IMR-90 (cell line): ENCODE measurements at regions not wholly inside any gene's neighbourhood (a gene's known extent, or its start where the extent isn't known, plus 50 kb on each side); places are given as distances from the start of the nearest gene placed in this dataset.
A peak's percentile ranks its signal among the peaks of the same experiment; 100 is the strongest.

Source experiments
- ATAC-seq: fragments of 200-7000 bp; cut with Tn5 transposase; 2 replicates; pipeline ENCODE4 v1.9.1; 2020; ENCODE audit warnings: low read depth, mild to moderate bottlenecking, moderate library complexity
- BruUV-seq: library from RNA; stranded (reverse); fragments of 400-500 nt; replicated peaks from 2 replicates; lab custom pipeline; 2021; lab: Mats Ljungman, UMichigan
- CTCF ChIA-PET: fragments of 300-600 bp; formaldehyde crosslinking; extraction: SDS; loops from one replicate; lab custom pipeline; 2021; ENCODE audit warnings: antibody characterized with exemption; lab: Yijun Ruan, JAX
- POLR2A ChIA-PET: fragments of 300-600 bp; sonication (Branson Sonifier 250); formaldehyde crosslinking; loops from one replicate; lab custom pipeline; 2022; ENCODE audit warnings: antibody characterized with exemption; ENCODE audit not compliant: unreplicated experiment; lab: Charles Lee
- DNase-seq: peaks from one replicate; pipeline ENCODE4 v3.0.0; 2013
- H2AFZ ChIP-seq: replicated peaks from 2 replicates; pipeline ENCODE3; 2013; ENCODE audit warnings: low read length, mild to moderate bottlenecking; ENCODE audit not compliant: poor library complexity
- H2AK5ac ChIP-seq: 2 replicates; pipeline ENCODE4 v1.6.1; 2013; ENCODE audit warnings: low read depth, low read length, inconsistent platforms
- H2AK9ac ChIP-seq: replicated peaks from 2 replicates; pipeline ENCODE3; 2013; ENCODE audit warnings: mild to moderate bottlenecking, low read depth, low read length, moderate library complexity; ENCODE audit not compliant: poor library complexity
- H2BK120ac ChIP-seq: 2 replicates; pipeline ENCODE4 v1.6.1; 2013; ENCODE audit warnings: low read depth, low read length, inconsistent platforms
- H2BK15ac ChIP-seq: 3 replicates; pipeline ENCODE4 v1.6.1; 2013; ENCODE audit warnings: low read depth, low read length, inconsistent platforms
- H2BK20ac ChIP-seq: 2 replicates; pipeline ENCODE4 v1.6.1; 2013; ENCODE audit warnings: low read depth, mild to moderate bottlenecking, inconsistent platforms, low read length, moderate library complexity
- H2BK5ac ChIP-seq: 2 replicates; pipeline ENCODE4 v1.6.1; 2013; ENCODE audit warnings: mild to moderate bottlenecking, low read depth, low read length, inconsistent platforms; ENCODE audit not compliant: poor library complexity, severe bottlenecking
- H3K14ac ChIP-seq: replicated peaks from 2 replicates; pipeline ENCODE4 v1.6.1; 2013; ENCODE audit warnings: low read depth, low read length, inconsistent platforms
- H3K18ac ChIP-seq: 2 replicates; pipeline ENCODE4 v1.6.1; 2013; ENCODE audit warnings: low read depth, low read length, control low read depth
- H3K23ac ChIP-seq: 2 replicates; pipeline ENCODE4 v1.6.1; 2013; ENCODE audit warnings: low read depth, low read length, inconsistent platforms
- H3K27ac ChIP-seq: 2 replicates; pipeline ENCODE4 v1.5.1; 2013; ENCODE audit warnings: mild to moderate bottlenecking, control low read depth, low read length; ENCODE audit not compliant: insufficient read depth
- H3K27me3 ChIP-seq: 2 replicates; pipeline ENCODE4 v1.6.1; 2013; ENCODE audit warnings: low read length; ENCODE audit not compliant: control insufficient read depth, insufficient read depth
- H3K36me3 ChIP-seq: 2 replicates; pipeline ENCODE4 v1.6.1; 2013; ENCODE audit warnings: low read length, mixed read lengths; ENCODE audit not compliant: control insufficient read depth, insufficient read depth
- H3K4ac ChIP-seq: 2 replicates; pipeline ENCODE4 v1.6.1; 2013; ENCODE audit warnings: low read depth, low read length, inconsistent platforms
- H3K4me1 ChIP-seq: 2 replicates; pipeline ENCODE4 v1.6.1; 2013; ENCODE audit warnings: low read length, mixed read lengths; ENCODE audit not compliant: control insufficient read depth, insufficient read depth
- H3K4me2 ChIP-seq: 2 replicates; pipeline ENCODE4 v1.6.1; 2013; ENCODE audit warnings: low read depth, mild to moderate bottlenecking, control low read depth, low read length, moderate library complexity
- H3K4me3 ChIP-seq: 2 replicates; pipeline ENCODE4 v1.5.1; 2013; ENCODE audit warnings: low read depth, mild to moderate bottlenecking, control low read depth, low read length, moderate library complexity; ENCODE audit not compliant: insufficient read depth
- H3K56ac ChIP-seq: 2 replicates; pipeline ENCODE4 v1.6.1; 2013; ENCODE audit warnings: low read length, inconsistent platforms; ENCODE audit not compliant: insufficient read depth; ENCODE audit errors: extremely low read depth
- H3K79me1 ChIP-seq, 2 experiments: 2 replicates each; pipeline ENCODE4 v1.6.1; 2013; ENCODE audit warnings: low read length in 2 of 2, inconsistent platforms in 1 of 2, low read depth in 1 of 2
- H3K9ac ChIP-seq: 2 replicates; pipeline ENCODE4 v1.6.1; 2013; ENCODE audit warnings: low read depth, low read length, control low read depth
- H3K9me1 ChIP-seq: 2 replicates; pipeline ENCODE4 v1.6.1; 2013; ENCODE audit warnings: low read length, inconsistent platforms; ENCODE audit not compliant: insufficient read depth
- H3K9me3 ChIP-seq: 2 replicates; pipeline ENCODE4 v1.6.1; 2013; ENCODE audit warnings: low read length; ENCODE audit not compliant: control insufficient read depth, insufficient read depth
- H4K20me1 ChIP-seq: 2 replicates; pipeline ENCODE4 v1.6.1; 2013; ENCODE audit warnings: low read length, inconsistent platforms; ENCODE audit not compliant: insufficient read depth
- H4K5ac ChIP-seq: 2 replicates; pipeline ENCODE4 v1.6.1; 2013; ENCODE audit warnings: mild to moderate bottlenecking, low read depth, low read length, control low read depth
- H4K8ac ChIP-seq, 2 experiments: 2 replicates each; pipeline ENCODE4 v1.6.1; 2013; ENCODE audit warnings: low read depth in 2 of 2, low read length in 2 of 2, control low read depth in 1 of 2, inconsistent platforms in 1 of 2
- H4K91ac ChIP-seq: 2 replicates; pipeline ENCODE4 v1.6.1; 2013; ENCODE audit warnings: low read depth, low read length, inconsistent platforms; ENCODE audit not compliant: insufficient read depth
- BHLHE40 ChIP-seq: fragments of 150-350 bp; IDR thresholded peaks from 2 replicates; pipeline ENCODE4 v1.6.1; 2016; ENCODE audit warnings: mild to moderate bottlenecking, low read depth, low read length
- CEBPB ChIP-seq: IDR thresholded peaks from 2 replicates; pipeline ENCODE4 v1.6.1; 2012; ENCODE audit warnings: low read depth, low read length, improper control_type of control experiment
- CTCF ChIP-seq: conservative IDR thresholded peaks from 2 replicates; pipeline ENCODE4 v1.5.1; 2012; ENCODE audit warnings: mild to moderate bottlenecking, low read depth, low read length, improper control_type of control experiment
- FOS ChIP-seq: fragments of 150-350 bp; IDR thresholded peaks from 2 replicates; pipeline ENCODE4 v1.6.1; 2016; ENCODE audit warnings: low read depth, low read length
- MAFK ChIP-seq: IDR thresholded peaks from 2 replicates; pipeline ENCODE4 v1.6.1; 2012; ENCODE audit warnings: low read depth, low read length, improper control_type of control experiment
- MXI1 ChIP-seq: IDR thresholded peaks from 2 replicates; pipeline ENCODE4 v1.6.1; 2012; ENCODE audit warnings: low read depth, mild to moderate bottlenecking, low read length, moderate library complexity, borderline replicate concordance
- RAD21 ChIP-seq: IDR thresholded peaks from 2 replicates; pipeline ENCODE4 v1.6.1; 2012; ENCODE audit warnings: low read length, improper control_type of control experiment
- RFX5 ChIP-seq: IDR thresholded peaks from 2 replicates; pipeline ENCODE4 v1.8.0; 2012; ENCODE audit warnings: low read depth, mild to moderate bottlenecking, low read length, moderate library complexity
- SMC3 ChIP-seq: fragments of 150-350 bp; IDR thresholded peaks from 2 replicates; pipeline ENCODE4 v1.6.1; 2016; ENCODE audit warnings: low read depth, mild to moderate bottlenecking, antibody characterized with exemption, low read length, moderate library complexity
- USF2 ChIP-seq: fragments of 150-350 bp; IDR thresholded peaks from 2 replicates; pipeline ENCODE4 v1.6.1; 2017; ENCODE audit warnings: mild to moderate bottlenecking, antibody characterized with exemption, low read length, low read depth
- WGBS, 2 experiments: methylation state at CpG; one replicate each; pipeline versions ENCODE4 v1.1.5 to v1.1.7; 2013; ENCODE audit warnings: missing lambda C conversion rate in 2 of 2; ENCODE audit not compliant: insufficient read length in 1 of 2; ENCODE audit errors: extremely low coverage in 2 of 2; 5-methylcytosine and 5-hydroxymethylcytosine counted together
- dilution Hi-C: fragments of 300-500 bp; cut with HindIII; formaldehyde crosslinking; loops from one replicate; pipeline ENCODE4 v1.14.3; 2018; ENCODE audit warnings: low sequenced_read_pairs; ENCODE audit not compliant: unreplicated experiment
- in situ Hi-C: fragments of 300-500 bp; cut with MboI; formaldehyde crosslinking; loops from 3 replicates; pipeline ENCODE4 v1.14.3; 2019; ENCODE audit warnings: low sequenced_read_pairs, inconsistent platforms, mixed read lengths
- intact Hi-C: fragments of 100-400 bp; cut with micrococcal nuclease; formaldehyde crosslinking; loops from 2 replicates; pipeline ENCODE4 v1.10.0; 2022

- TF ChIP-seq MXI1: no peak
Observed at GRCh38 chr17:12549499-12550041, 116.1 kb upstream of the MYOCD start (continued).

GRCh38 chr17:12553625-12554024 lies 112.1 kb upstream of the MYOCD start:
- Histone ChIP-seq H3K4me1 (peaks cover 4% of the 10 kb centered on the region; the same call in 1 of the 2 replicates), H3K36me3 (no peaks in the 10 kb centered on the region), H3K9ac (no peak overlapping the region), H3K4ac (no peak overlapping the region; the same call in 1 of the 2 replicates), H4K20me1 (no peaks in the 10 kb centered on the region), H2AK5ac (no peak overlapping the region; the same call in 1 of the 2 replicates), H3K18ac (no peak overlapping the region), H3K56ac (no peak overlapping the region), H3K27me3 (no peaks in the 10 kb centered on the region), H3K9me1 (0 out of 2 replicates have a peak, but pooled peaks cover 2% of the 10 kb centered on the region), H3K23ac (no peak overlapping the region), H2BK20ac (no peak overlapping the region), H3K14ac (no peak overlapping the region), H3K4me2 (no peak overlapping the region), H2AFZ (no peak overlapping the region), H3K9me3 (no peaks in the 10 kb centered on the region), H3K27ac (no peak overlapping the region), H4K5ac (no peak overlapping the region), H4K8ac (no peak overlapping the region), H3K4me3 (no peak overlapping the region), H2BK5ac (no peak overlapping the region), H2BK15ac (no peak overlapping the region), H2BK120ac (no peak overlapping the region), H2AK9ac (no peak overlapping the region), H4K91ac (no peak overlapping the region), H3K79me1 (0 out of 4 replicates have a peak, but pooled peaks cover 0 to 4% of the 10 kb centered on the region in 2 experiments)
- in situ Hi-C loops (no loop called here), dilution Hi-C loops (no loop called here), intact Hi-C loops (no loop called here)
- POLR2A ChIA-PET: no interaction called here
- peak; percentile 12 for DNase-seq
- TF ChIP-seq BHLHE40 (no peak), FOS (no peak), USF2 (no peak), CTCF (no peak), RFX5 (no peak), MAFK (no peak), RAD21 (no peak), SMC3 (no peak), CEBPB (no peak)
- ATAC-seq: no peak
- no TSS peak for BruUV-seq
- CTCF ChIA-PET: interaction anchor here (1.3 kb wide), 1 partner anchor 8 kb away, joined by 7 read pairs; no protein-coding TSS in a partner anchor
- 100% methylated on average over 1 of the region's 3 CpGs; no CpG with 5 or more reads in 1 of the 2 experiments for whole genome bisulfite sequencing, 2 experiments
